Fibroblast of pulmonary artery (primary cell): ENCODE measurements at regions not wholly inside any gene's neighbourhood (a gene's known extent, or its start where the extent isn't known, plus 50 kb on each side); places are given as distances from the start of the nearest gene placed in this dataset.
A peak's percentile ranks its signal among the peaks of the same experiment; 100 is the strongest.

Source experiments
- DNase-seq: peaks from one replicate; pipeline ENCODE4 v3.0.0-alpha.2; 2010; ENCODE audit warnings: low read depth
- H3K4me3 ChIP-seq: replicated peaks from 2 replicates; pipeline ENCODE4 v1.5.1; 2011; ENCODE audit warnings: low read depth, mild to moderate bottlenecking, control low read depth, low read length, moderate library complexity
- CTCF ChIP-seq: IDR thresholded peaks from 2 replicates; pipeline ENCODE4 v1.5.1; 2011; ENCODE audit warnings: mild to moderate bottlenecking, control low read depth, low read length, inconsistent platforms; ENCODE audit errors: missing control alignments

- no peak for TF ChIP-seq CTCF
- no peak overlapping the region for H3K4me3 ChIP-seq
- peak; percentile 44 for DNase-seq
These were observed 116.6 kb upstream of the HMHB1 start for GRCh38 chr5:143695244-143695864.

DNA sequence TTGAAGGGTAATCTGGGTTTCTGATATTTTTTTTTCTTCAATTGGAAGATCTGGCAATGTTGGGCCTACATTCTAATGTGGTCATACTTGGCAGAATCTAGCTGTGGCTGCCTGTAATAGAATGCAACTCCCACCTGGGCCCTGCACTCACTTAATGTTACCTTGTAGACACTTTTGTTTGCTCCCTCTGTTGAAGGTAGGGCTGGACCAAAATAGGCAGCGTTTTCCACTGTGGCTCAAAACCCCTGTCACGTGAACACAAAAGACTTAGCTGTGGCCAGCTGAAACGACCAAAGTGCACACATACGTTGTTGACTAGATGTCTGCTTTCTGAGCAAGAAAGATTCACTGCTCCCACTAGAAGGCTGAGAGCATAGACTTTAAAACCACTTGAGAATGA is 117.6 kb upstream of the HMHB1 start:
- H3K4me3 ChIP-seq = no peak overlapping the region
- no peak for DNase-seq
- TF ChIP-seq CTCF = no peak

- H3K4me3 ChIP-seq = no peak overlapping the region
- DNase-seq = no peak
- no peak for TF ChIP-seq CTCF
These were observed 118.2 kb upstream of the HMHB1 start for GRCh38 chr5:143693651-143694252.

DNA sequence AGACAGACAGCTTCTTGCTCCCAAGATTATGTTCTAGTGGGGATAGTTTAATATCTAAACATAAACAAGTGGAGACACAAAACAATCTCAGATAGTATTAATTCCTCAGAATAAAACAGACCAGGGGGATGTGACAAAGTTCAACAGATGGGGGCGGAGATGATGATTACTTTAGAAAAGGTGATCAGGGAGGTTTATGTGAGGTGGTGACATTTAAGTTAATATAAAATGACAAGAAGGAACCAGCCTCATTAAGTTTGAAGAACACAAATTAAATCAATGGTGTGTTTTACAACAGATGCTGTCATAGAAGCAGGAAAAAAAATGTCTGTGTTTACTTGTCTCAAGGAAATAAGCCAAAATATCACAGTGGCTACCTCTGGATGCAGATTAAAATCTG is 119.6 kb upstream of the HMHB1 start:
- no peak for DNase-seq
- TF ChIP-seq CTCF = no peak
- no peak overlapping the region for H3K4me3 ChIP-seq

- H3K4me3 ChIP-seq = no peak overlapping the region
- DNase-seq = no peak
- no peak for TF ChIP-seq CTCF
These were observed 120.0 kb upstream of the HMHB1 start for GRCh38 chr5:143691945-143692290.

- no peak for TF ChIP-seq CTCF
- H3K4me3 ChIP-seq = no peak overlapping the region
- DNase-seq = no peak
These were observed 120.5 kb upstream of the HMHB1 start for GRCh38 chr5:143691287-143691944.

DNA sequence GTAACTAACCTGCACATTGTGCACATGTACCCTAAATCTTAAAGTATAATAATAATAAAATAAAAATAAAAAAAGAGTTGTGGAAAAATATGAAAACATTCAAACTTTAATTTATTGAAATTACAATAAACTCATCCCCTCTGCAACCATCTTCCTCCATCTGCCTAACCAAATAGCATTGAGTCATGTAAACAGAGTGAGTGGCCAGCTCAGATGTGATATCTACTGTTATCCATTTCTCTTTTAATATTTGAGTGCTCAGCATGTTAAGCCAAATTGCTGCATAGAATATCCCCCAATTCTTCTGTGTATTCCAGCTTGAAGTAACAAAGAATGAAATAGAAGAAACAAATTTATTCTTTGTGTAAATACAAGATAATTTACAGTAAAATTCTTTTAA is 124.4 kb upstream of the HMHB1 start:
- no peak for TF ChIP-seq CTCF
- no peak overlapping the region for H3K4me3 ChIP-seq

More for the DNA sequence above, 124.4 kb upstream of the HMHB1 start:
- no peak for DNase-seq
